ENCODE measurements at regions not wholly inside any gene's neighbourhood (a gene's known extent, or its start where the extent isn't known, plus 50 kb on each side); places are given as distances from the start of the nearest gene placed in this dataset.
"Not testable (repeated sequence)": the region's sequence is repeated elsewhere in the genome, so short reads cannot be mapped to it uniquely, and the experiment has no call there.

GRCh38 chr13:22777207-22777606, 403.6 kb upstream of the SGCG start:
- no peaks in the 10 kb centered on the region for H3K36me3 ChIP-seq (ENCODE audit: control insufficient read depth in 2 of 2, insufficient read depth in 2 of 2, low read length in 1 of 2)
- H3K27me3 ChIP-seq (ENCODE audit: control insufficient read depth in 2 of 2, insufficient read depth in 1 of 2, low read length in 1 of 2): no peaks in the 10 kb centered on the region
- H3K4me1 ChIP-seq (ENCODE audit: control insufficient read depth in 2 of 2, insufficient read depth in 2 of 2, low read length in 2 of 2): no peaks in the 10 kb centered on the region
- no peaks in the 10 kb centered on the region for H3K9me3 ChIP-seq (ENCODE audit: control insufficient read depth in 2 of 2, insufficient read depth in 1 of 2, low read length in 1 of 2)
- 13% methylated on average over 2 of the region's 2 CpGs for WGBS
- H3K4me3 ChIP-seq (ENCODE audit: low read length in 2 of 2): no peak overlapping the region
- no peak for DNase-seq (ENCODE audit: low read depth in 6 of 9, low spot score in 9 of 9)
- H3K27ac ChIP-seq (ENCODE audit: low read depth in 1 of 2, low read length in 1 of 2): no peak overlapping the region

GRCh38 chr13:22789027-22789593, 391.7 kb upstream of the SGCG start:
- H3K4me1 ChIP-seq (ENCODE audit: control insufficient read depth in 2 of 2, insufficient read depth in 2 of 2, low read length in 2 of 2): no peaks in the 10 kb centered on the region
- 85% methylated on average over 9 of the region's 9 CpGs for WGBS
- no peak overlapping the region for H3K27ac ChIP-seq (ENCODE audit: low read depth in 1 of 2, low read length in 1 of 2)
- H3K36me3 ChIP-seq (ENCODE audit: control insufficient read depth in 2 of 2, insufficient read depth in 2 of 2, low read length in 1 of 2): no peaks in the 10 kb centered on the region
- H3K9me3 ChIP-seq (ENCODE audit: control insufficient read depth in 2 of 2, insufficient read depth in 1 of 2, low read length in 1 of 2): no peaks in the 10 kb centered on the region
- H3K27me3 ChIP-seq (ENCODE audit: control insufficient read depth in 2 of 2, insufficient read depth in 1 of 2, low read length in 1 of 2): no peaks in the 10 kb centered on the region
- no peak for DNase-seq (ENCODE audit: low read depth in 6 of 9, low spot score in 9 of 9)
- H3K4me3 ChIP-seq (ENCODE audit: low read length in 2 of 2): no peak overlapping the region

- no peaks in the 10 kb centered on the region for H3K4me1 ChIP-seq (ENCODE audit: control insufficient read depth in 2 of 2, insufficient read depth in 2 of 2, low read length in 2 of 2)
- no peaks in the 10 kb centered on the region for H3K27me3 ChIP-seq (ENCODE audit: control insufficient read depth in 2 of 2, insufficient read depth in 1 of 2, low read length in 1 of 2)
- H3K4me3 ChIP-seq (ENCODE audit: low read length in 2 of 2): no peak overlapping the region
- no peaks in the 10 kb centered on the region for H3K9me3 ChIP-seq (ENCODE audit: control insufficient read depth in 2 of 2, insufficient read depth in 1 of 2, low read length in 1 of 2)
- no peaks in the 10 kb centered on the region for H3K36me3 ChIP-seq (ENCODE audit: control insufficient read depth in 2 of 2, insufficient read depth in 2 of 2, low read length in 1 of 2)
- no peak for DNase-seq (ENCODE audit: low read depth in 6 of 9, low spot score in 9 of 9)
- no peak overlapping the region for H3K27ac ChIP-seq (ENCODE audit: low read depth in 1 of 2, low read length in 1 of 2)
- WGBS: 93% methylated on average over 3 of the region's 3 CpGs
Measured at GRCh38 chr13:22789916-22790315, 390.9 kb upstream of the SGCG start.

- no peak overlapping the region for H3K27ac ChIP-seq (ENCODE audit: low read depth in 1 of 2, low read length in 1 of 2)
- H3K36me3 ChIP-seq (ENCODE audit: control insufficient read depth in 2 of 2, insufficient read depth in 2 of 2, low read length in 1 of 2): no peaks in the 10 kb centered on the region
- H3K9me3 ChIP-seq (ENCODE audit: control insufficient read depth in 2 of 2, insufficient read depth in 1 of 2, low read length in 1 of 2): no peaks in the 10 kb centered on the region
- no peak overlapping the region for H3K4me3 ChIP-seq (ENCODE audit: low read length in 2 of 2)
- 89% methylated on average over 10 of the region's 10 CpGs for WGBS
- H3K4me1 ChIP-seq (ENCODE audit: control insufficient read depth in 2 of 2, insufficient read depth in 2 of 2, low read length in 2 of 2): no peaks in the 10 kb centered on the region
- DNase-seq (ENCODE audit: low read depth in 6 of 9, low spot score in 9 of 9): no peak
- H3K27me3 ChIP-seq (ENCODE audit: control insufficient read depth in 2 of 2, insufficient read depth in 1 of 2, low read length in 1 of 2): no peaks in the 10 kb centered on the region
Measured at GRCh38 chr13:22793598-22794134, 387.1 kb upstream of the SGCG start.

DNA sequence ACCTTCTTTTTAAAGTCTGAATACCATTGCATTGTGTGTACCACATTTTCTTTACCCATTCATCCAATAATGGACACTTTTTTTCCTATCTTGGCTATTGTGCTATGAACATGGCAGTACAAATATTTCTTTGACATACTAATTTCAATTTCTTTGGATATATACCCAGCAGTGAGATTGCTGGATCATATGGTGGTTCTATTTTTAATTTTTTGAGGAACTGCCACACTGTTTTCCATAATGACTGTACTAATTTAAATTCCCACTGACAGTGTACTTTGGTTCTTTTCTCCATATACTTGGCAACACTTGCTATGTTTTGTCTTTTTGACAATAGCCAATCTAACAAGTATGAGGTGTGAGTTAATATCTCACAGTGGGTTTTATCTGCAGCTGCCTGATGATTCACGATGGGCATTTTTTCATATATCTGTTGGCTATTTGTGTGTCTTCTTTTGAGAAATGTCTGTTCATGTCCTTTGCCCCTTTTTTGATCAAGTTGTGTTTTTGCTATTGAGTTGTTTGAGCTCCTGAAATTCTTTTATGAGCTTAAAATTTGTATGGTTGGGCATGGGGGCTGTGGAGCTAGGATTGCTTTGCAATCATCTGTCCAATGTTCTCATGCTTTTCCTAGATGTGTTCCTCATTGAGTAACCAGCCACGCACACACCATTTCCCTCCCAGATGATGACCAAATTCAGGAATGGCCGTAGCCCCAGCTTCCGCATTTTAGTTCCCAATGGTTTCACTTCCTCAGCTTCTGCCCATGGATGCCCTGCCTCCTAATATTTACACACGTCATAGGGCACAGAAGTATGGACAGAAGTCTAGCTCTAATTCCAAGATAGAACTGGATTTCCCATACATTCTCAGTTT, 380.0 kb upstream of the SGCG start:
- WGBS: 60% methylated on average over 5 of the region's 5 CpGs
- H3K27ac ChIP-seq (ENCODE audit: low read depth in 1 of 2, low read length in 1 of 2): no peak overlapping the region
- H3K9me3 ChIP-seq (ENCODE audit: control insufficient read depth in 2 of 2, insufficient read depth in 1 of 2, low read length in 1 of 2): no peaks in the 10 kb centered on the region
- no peaks in the 10 kb centered on the region for H3K36me3 ChIP-seq (ENCODE audit: control insufficient read depth in 2 of 2, insufficient read depth in 2 of 2, low read length in 1 of 2)
- peak in 1 of 9 donors; percentile 29 for DNase-seq (ENCODE audit: low read depth in 6 of 9, low spot score in 9 of 9)
- H3K4me3 ChIP-seq (ENCODE audit: low read length in 2 of 2): no peak overlapping the region
- H3K27me3 ChIP-seq (ENCODE audit: control insufficient read depth in 2 of 2, insufficient read depth in 1 of 2, low read length in 1 of 2): no peaks in the 10 kb centered on the region
- H3K4me1 ChIP-seq (ENCODE audit: control insufficient read depth in 2 of 2, insufficient read depth in 2 of 2, low read length in 2 of 2): no peaks in the 10 kb centered on the region

DNA sequence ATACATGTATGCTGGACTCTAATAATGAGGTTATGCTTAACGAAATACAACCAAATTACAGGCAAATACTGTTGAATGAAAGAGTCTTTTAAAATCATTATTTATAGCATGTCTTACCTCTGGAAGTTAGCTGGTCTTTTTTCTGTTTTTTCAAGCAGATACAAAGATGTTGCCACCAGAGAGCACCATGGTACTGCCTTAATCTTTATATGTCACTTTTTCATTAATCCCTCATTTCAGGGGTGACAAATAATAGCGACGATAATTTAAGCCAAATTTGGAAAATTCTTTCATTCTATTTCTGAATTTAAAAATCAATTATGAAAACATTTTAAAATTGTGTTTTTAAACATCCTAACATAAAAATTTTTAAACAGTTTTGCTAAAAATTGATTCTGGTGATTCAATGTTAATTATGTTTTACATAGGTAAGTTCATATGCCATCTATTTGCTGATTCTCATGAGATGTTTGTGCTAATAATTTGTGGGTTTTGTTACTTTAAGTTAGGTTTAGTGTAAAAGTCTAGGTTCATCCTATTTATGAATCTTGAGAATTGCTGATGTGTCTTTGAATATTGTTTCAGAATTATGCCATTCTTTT, 379.3 kb upstream of the SGCG start:
- H3K4me3 ChIP-seq (ENCODE audit: low read length in 2 of 2): no peak overlapping the region
- H3K27me3 ChIP-seq (ENCODE audit: control insufficient read depth in 2 of 2, insufficient read depth in 1 of 2, low read length in 1 of 2): no peaks in the 10 kb centered on the region
- 64% methylated on average over 3 of the region's 3 CpGs for WGBS
- H3K36me3 ChIP-seq (ENCODE audit: control insufficient read depth in 2 of 2, insufficient read depth in 2 of 2, low read length in 1 of 2): no peaks in the 10 kb centered on the region
- no peaks in the 10 kb centered on the region for H3K4me1 ChIP-seq (ENCODE audit: control insufficient read depth in 2 of 2, insufficient read depth in 2 of 2, low read length in 2 of 2)
- DNase-seq (ENCODE audit: low read depth in 6 of 9, low spot score in 9 of 9): no peak
- H3K9me3 ChIP-seq (ENCODE audit: control insufficient read depth in 2 of 2, insufficient read depth in 1 of 2, low read length in 1 of 2): no peaks in the 10 kb centered on the region
- H3K27ac ChIP-seq (ENCODE audit: low read depth in 1 of 2, low read length in 1 of 2): no peak overlapping the region

DNA sequence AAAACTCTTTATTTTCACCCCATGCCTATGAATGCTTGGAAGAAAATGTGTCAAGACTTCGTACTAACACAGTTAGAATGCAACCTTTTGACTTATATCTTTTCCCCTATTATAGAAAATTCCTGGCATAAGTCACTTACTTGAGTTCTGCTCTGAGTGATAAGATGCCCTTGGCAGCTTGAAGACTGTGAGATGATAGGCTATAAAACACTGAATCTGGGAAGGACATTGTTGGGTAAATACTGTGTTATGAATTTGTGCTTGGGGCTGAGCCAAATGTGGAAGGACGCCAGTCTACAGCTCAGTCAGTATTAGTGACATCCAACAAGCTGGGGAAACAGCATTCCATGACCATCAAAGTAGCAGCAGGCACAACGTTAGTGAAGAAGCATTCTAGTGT, 368.0 kb upstream of the SGCG start:
- no peak overlapping the region for H3K4me3 ChIP-seq (ENCODE audit: low read length in 2 of 2)
- no peaks in the 10 kb centered on the region for H3K36me3 ChIP-seq (ENCODE audit: control insufficient read depth in 2 of 2, insufficient read depth in 2 of 2, low read length in 1 of 2)
- H3K9me3 ChIP-seq (ENCODE audit: control insufficient read depth in 2 of 2, insufficient read depth in 1 of 2, low read length in 1 of 2): no peaks in the 10 kb centered on the region
- no peak for DNase-seq (ENCODE audit: low read depth in 6 of 9, low spot score in 9 of 9)
- no peaks in the 10 kb centered on the region for H3K27me3 ChIP-seq (ENCODE audit: control insufficient read depth in 2 of 2, insufficient read depth in 1 of 2, low read length in 1 of 2)
- 82% methylated on average over 3 of the region's 3 CpGs for WGBS
- H3K4me1 ChIP-seq (ENCODE audit: control insufficient read depth in 2 of 2, insufficient read depth in 2 of 2, low read length in 2 of 2): no peaks in the 10 kb centered on the region
- H3K27ac ChIP-seq (ENCODE audit: low read depth in 1 of 2, low read length in 1 of 2): no peak overlapping the region

DNA sequence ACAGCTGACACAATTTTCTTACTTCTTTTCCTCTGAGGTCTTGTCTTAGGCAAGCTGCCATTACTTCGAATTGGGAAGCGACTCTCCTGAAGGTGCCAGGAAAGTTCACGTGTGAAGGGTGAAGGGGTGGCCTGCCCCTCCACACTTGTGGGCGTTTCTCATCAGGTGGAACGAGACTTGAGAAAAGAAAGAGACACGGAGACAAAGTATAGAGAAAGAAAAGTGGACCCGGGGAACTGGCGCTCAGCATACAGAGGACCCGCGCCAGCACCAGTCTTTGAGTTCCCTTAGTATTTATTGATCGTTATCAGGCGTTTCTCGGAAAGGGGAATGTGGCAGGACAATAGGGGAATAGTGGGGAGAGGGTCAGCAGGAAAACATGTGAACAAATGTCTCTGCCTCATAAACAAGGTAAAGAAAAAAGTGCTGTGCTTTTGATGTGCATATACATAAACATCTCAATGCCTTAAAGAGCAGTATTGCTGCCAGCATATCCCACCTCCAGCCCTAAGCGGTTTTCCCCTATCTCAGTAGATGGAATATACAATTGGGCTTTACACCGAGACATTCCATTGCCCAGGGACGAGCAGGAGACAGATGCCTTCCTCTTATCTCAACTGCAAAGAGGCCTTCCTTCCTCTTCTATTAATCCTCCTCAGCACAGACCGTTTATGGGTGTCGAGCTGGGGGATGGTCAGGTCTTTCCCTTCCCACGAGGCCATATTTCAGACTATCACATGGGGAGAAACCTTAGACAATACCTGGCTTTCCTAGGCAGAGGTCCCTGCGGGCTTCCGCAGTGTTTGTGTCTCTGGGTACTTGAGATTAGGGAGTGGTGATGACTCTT, 367.0 kb upstream of the SGCG start:
- not testable (repeated sequence) for H3K27me3 ChIP-seq (ENCODE audit: control insufficient read depth in 2 of 2, insufficient read depth in 1 of 2, low read length in 1 of 2); H3K27ac ChIP-seq (ENCODE audit: low read depth in 1 of 2, low read length in 1 of 2); H3K4me1 ChIP-seq (ENCODE audit: control insufficient read depth in 2 of 2, insufficient read depth in 2 of 2, low read length in 2 of 2); DNase-seq (ENCODE audit: low read depth in 6 of 9, low spot score in 9 of 9); H3K4me3 ChIP-seq (ENCODE audit: low read length in 2 of 2); H3K9me3 ChIP-seq (ENCODE audit: control insufficient read depth in 2 of 2, insufficient read depth in 1 of 2, low read length in 1 of 2); H3K36me3 ChIP-seq (ENCODE audit: control insufficient read depth in 2 of 2, insufficient read depth in 2 of 2, low read length in 1 of 2)
- 32% methylated on average over 21 of the region's 21 CpGs for WGBS
